Activated CD8-positive, alpha-beta memory T cell treated with anti-CD3 and anti-CD28 coated beads, Interleukin-2, amount 50 U/mL, for 24 hours (primary cell): ENCODE measurements at regions not wholly inside any gene's neighbourhood (a gene's known extent, or its start where the extent isn't known, plus 50 kb on each side); places are given as distances from the start of the nearest gene placed in this dataset.

ENCODE experiments used
- DNase-seq: peaks from one replicate; pipeline ENCODE4 v3.0.0-alpha.2; 2020; ENCODE audit errors: extremely low read depth

- DNase-seq, result no peak
Measured at GRCh38 chr20:61146023-61146422, 106.0 kb upstream of the CDH4 start.

GRCh38 chr20:61149636-61150035 is 102.4 kb upstream of the CDH4 start:
- no peak for DNase-seq

- DNase-seq, result no peak
Measured at GRCh38 chr20:61157301-61157700, 94.8 kb upstream of the CDH4 start.

- DNase-seq, result no peak
Measured at GRCh38 chr20:61159957-61160686, 91.9 kb upstream of the CDH4 start.

GRCh38 chr20:61161726-61162390 is 90.2 kb upstream of the CDH4 start:
- DNase-seq, result no peak

GRCh38 chr20:61162451-61162850 is 89.6 kb upstream of the CDH4 start:
- no peak for DNase-seq

GRCh38 chr20:61163031-61163430 is 89.0 kb upstream of the CDH4 start:
- DNase-seq, result no peak

- no peak for DNase-seq
Measured at GRCh38 chr20:61166324-61166723, 85.7 kb upstream of the CDH4 start.

- DNase-seq, result no peak
Measured at GRCh38 chr20:61168605-61169004, 83.5 kb upstream of the CDH4 start.

GRCh38 chr20:61169874-61170273 is 82.2 kb upstream of the CDH4 start:
- no peak for DNase-seq

- no peak for DNase-seq
Measured at GRCh38 chr20:61170496-61171320, 81.4 kb upstream of the CDH4 start.

- no peak for DNase-seq
Measured at GRCh38 chr20:61173267-61173666, 78.8 kb upstream of the CDH4 start.

GRCh38 chr20:61173961-61174725 is 77.9 kb upstream of the CDH4 start:
- DNase-seq, result no peak

GRCh38 chr20:61176874-61177273 is 75.2 kb upstream of the CDH4 start:
- DNase-seq, result no peak

- DNase-seq, result no peak
Measured at GRCh38 chr20:61178551-61179071, 73.5 kb upstream of the CDH4 start.

- DNase-seq, result no peak
Measured at GRCh38 chr20:61184194-61184593, 67.9 kb upstream of the CDH4 start.

GRCh38 chr20:61185181-61185580 is 66.9 kb upstream of the CDH4 start:
- no peak for DNase-seq

GRCh38 chr20:61185841-61186601 is 66.0 kb upstream of the CDH4 start:
- DNase-seq, result no peak

GRCh38 chr20:61186771-61187472 is 65.1 kb upstream of the CDH4 start:
- no peak for DNase-seq

- DNase-seq, result no peak
Measured at GRCh38 chr20:61189534-61189933, 62.5 kb upstream of the CDH4 start.
